ENCODE measurements at regions not wholly inside any gene's neighbourhood (a gene's known extent, or its start where the extent isn't known, plus 50 kb on each side); places are given as distances from the start of the nearest gene placed in this dataset.

- Mint-ChIP-seq H3K4me3 (no peak overlapping the region), H3K9me3 (no peaks in the 10 kb centered on the region), H3K27ac (no peak overlapping the region), H3K27me3 (ENCODE audit: low read depth in 2 of 2) (peaks cover 38 to 69% of the 10 kb centered on the region in 2 donors), H3K36me3 (no peaks in the 10 kb centered on the region), H3K4me1 (peaks cover 10 to 15% of the 10 kb centered on the region in 2 donors)
- intact Hi-C loops (cut with micrococcal nuclease): no loop called here
- Histone ChIP-seq H3K4me1 (ENCODE audit: control insufficient read depth, insufficient read depth, low read length) (peaks cover 5% of the 10 kb centered on the region), H3K27me3 (ENCODE audit: control insufficient read depth, insufficient read depth, low read length) (peaks cover 2% of the 10 kb centered on the region), H3K4me3 (ENCODE audit: low read length) (no peak overlapping the region), H3K36me3 (ENCODE audit: control insufficient read depth, insufficient read depth, low read length) (no peaks in the 10 kb centered on the region), H3K9me3 (ENCODE audit: control insufficient read depth, insufficient read depth, low read length) (no peaks in the 10 kb centered on the region), H3K27ac (ENCODE audit: low read length) (no peak overlapping the region)
- TF ChIP-seq, protein P1, sequence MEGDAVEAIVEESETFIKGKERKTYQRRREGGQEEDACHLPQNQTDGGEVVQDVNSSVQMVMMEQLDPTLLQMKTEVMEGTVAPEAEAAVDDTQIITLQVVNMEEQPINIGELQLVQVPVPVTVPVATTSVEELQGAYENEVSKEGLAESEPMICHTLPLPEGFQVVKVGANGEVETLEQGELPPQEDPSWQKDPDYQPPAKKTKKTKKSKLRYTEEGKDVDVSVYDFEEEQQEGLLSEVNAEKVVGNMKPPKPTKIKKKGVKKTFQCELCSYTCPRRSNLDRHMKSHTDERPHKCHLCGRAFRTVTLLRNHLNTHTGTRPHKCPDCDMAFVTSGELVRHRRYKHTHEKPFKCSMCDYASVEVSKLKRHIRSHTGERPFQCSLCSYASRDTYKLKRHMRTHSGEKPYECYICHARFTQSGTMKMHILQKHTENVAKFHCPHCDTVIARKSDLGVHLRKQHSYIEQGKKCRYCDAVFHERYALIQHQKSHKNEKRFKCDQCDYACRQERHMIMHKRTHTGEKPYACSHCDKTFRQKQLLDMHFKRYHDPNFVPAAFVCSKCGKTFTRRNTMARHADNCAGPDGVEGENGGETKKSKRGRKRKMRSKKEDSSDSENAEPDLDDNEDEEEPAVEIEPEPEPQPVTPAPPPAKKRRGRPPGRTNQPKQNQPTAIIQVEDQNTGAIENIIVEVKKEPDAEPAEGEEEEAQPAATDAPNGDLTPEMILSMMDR (IDR thresholded peaks at IDR 0.05): no peak
- 100% methylated on average over 1 of the region's 2 CpGs for WGBS (ENCODE audit: insufficient coverage)
- no peak for ATAC-seq
- no peak for DNase-seq
Measured at GRCh38 chr3:71862371-71863140, 77.6 kb upstream of the PROK2 start.

DNA sequence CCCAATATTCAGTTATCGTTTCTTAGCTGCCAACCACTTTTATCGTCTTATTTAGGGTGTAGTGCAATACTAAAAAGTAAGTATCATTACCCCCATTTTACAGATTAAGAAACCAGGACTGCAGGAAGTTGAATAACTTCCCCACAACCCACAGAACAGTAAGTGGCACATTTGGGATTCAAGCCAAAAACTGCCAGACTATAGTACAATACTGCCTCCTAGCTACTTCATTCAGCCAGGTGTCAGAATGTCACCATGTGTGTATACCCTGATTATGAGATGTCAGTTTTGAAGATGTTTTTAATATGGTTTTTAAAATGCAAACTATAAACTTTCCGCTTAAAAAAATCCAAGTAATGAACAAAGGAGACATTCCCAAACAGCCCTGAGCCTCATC lies 74.2 kb upstream of the PROK2 start:
- H3K4me3 ChIP-seq (ENCODE audit: low read length): no peak overlapping the region
- intact Hi-C loops (cut with micrococcal nuclease): loop anchor here (1.0 kb wide), 1 partner anchor 148 kb away; no protein-coding TSS in a partner anchor
- H3K4me3 Mint-ChIP-seq: no peak overlapping the region
- TF ChIP-seq, protein P1 (IDR thresholded peaks at IDR 0.05): peak; percentile 24
- peaks cover 5% of the 10 kb centered on the region for H3K4me1 ChIP-seq (ENCODE audit: control insufficient read depth, insufficient read depth, low read length)
- H3K36me3 ChIP-seq (ENCODE audit: control insufficient read depth, insufficient read depth, low read length): no peaks in the 10 kb centered on the region
- no CpG with 5 or more reads among the region's 3 CpGs for WGBS (ENCODE audit: insufficient coverage)
- DNase-seq: peak in 1 of 2 donors; percentile 77
- peaks cover 10 to 15% of the 10 kb centered on the region in 2 donors for H3K4me1 Mint-ChIP-seq
- no peaks in the 10 kb centered on the region for H3K36me3 Mint-ChIP-seq
- H3K27me3 Mint-ChIP-seq (ENCODE audit: low read depth in 2 of 2): peaks cover 22 to 38% of the 10 kb centered on the region in 2 donors
- ATAC-seq: peak; percentile 66 to 82 (median 73)
- no peaks in the 10 kb centered on the region for H3K9me3 Mint-ChIP-seq
- H3K9me3 ChIP-seq (ENCODE audit: control insufficient read depth, insufficient read depth, low read length): no peaks in the 10 kb centered on the region
- H3K27me3 ChIP-seq (ENCODE audit: control insufficient read depth, insufficient read depth, low read length): no peaks in the 10 kb centered on the region
- H3K27ac ChIP-seq (ENCODE audit: low read length): no peak overlapping the region
- no peak overlapping the region for H3K27ac Mint-ChIP-seq

DNA sequence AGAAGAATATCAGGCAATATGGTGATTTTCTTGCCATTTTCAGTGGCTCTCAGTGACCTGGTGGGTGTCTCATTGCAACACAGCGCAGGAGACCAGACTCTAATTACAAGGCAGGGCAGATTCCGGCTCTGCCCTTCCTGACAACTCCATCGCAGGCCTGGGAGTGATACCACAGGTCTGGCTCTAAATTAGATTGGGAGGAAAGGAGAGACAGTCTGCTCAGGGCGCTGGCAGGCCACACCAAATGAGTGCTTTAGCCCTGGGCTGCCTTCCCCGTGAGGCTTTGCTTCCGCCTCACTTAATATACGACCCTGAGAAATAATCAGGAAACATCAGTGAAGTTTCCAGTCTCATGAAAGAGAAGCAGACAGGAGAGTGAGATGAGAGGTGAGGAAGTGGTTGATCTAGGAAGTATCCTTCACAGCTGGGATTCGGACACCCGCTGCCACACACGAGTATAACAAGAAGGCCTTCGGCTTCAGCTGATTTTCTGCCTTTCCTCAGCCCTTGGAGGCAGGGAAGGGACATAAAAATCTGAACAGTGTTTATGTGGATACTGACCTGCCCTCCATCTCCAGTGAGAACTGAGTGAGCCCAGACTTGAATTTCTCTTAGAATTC lies 73.7 kb upstream of the PROK2 start:
- intact Hi-C loops (cut with micrococcal nuclease): loop anchor here (1.0 kb wide), 1 partner anchor 147 kb away; no protein-coding TSS in a partner anchor
- no peak overlapping the region for H3K4me3 ChIP-seq (ENCODE audit: low read length)
- Mint-ChIP-seq H3K4me1 (peaks cover 10 to 15% of the 10 kb centered on the region in 2 donors), H3K36me3 (no peaks in the 10 kb centered on the region), H3K27me3 (ENCODE audit: low read depth in 2 of 2) (peaks cover 18 to 35% of the 10 kb centered on the region in 2 donors), H3K27ac (no peak overlapping the region), H3K9me3 (no peaks in the 10 kb centered on the region), H3K4me3 (no peak overlapping the region)
- ATAC-seq: no peak
- no peaks in the 10 kb centered on the region for H3K27me3 ChIP-seq (ENCODE audit: control insufficient read depth, insufficient read depth, low read length)
- H3K9me3 ChIP-seq (ENCODE audit: control insufficient read depth, insufficient read depth, low read length): no peaks in the 10 kb centered on the region
- WGBS (ENCODE audit: insufficient coverage): 53% methylated on average over 11 of the region's 11 CpGs
- peaks cover 5% of the 10 kb centered on the region for H3K4me1 ChIP-seq (ENCODE audit: control insufficient read depth, insufficient read depth, low read length)
- H3K36me3 ChIP-seq (ENCODE audit: control insufficient read depth, insufficient read depth, low read length): no peaks in the 10 kb centered on the region
- no peak overlapping the region for H3K27ac ChIP-seq (ENCODE audit: low read length)
- TF ChIP-seq, protein P1 (IDR thresholded peaks at IDR 0.05): no peak
- no peak for DNase-seq
